ENCODE measurements at regions not wholly inside any gene's neighbourhood (a gene's known extent, or its start where the extent isn't known, plus 50 kb on each side); places are given as distances from the start of the nearest gene placed in this dataset.
"Not testable (repeated sequence)": the region's sequence is repeated elsewhere in the genome, so short reads cannot be mapped to it uniquely, and the experiment has no call there.

DNA sequence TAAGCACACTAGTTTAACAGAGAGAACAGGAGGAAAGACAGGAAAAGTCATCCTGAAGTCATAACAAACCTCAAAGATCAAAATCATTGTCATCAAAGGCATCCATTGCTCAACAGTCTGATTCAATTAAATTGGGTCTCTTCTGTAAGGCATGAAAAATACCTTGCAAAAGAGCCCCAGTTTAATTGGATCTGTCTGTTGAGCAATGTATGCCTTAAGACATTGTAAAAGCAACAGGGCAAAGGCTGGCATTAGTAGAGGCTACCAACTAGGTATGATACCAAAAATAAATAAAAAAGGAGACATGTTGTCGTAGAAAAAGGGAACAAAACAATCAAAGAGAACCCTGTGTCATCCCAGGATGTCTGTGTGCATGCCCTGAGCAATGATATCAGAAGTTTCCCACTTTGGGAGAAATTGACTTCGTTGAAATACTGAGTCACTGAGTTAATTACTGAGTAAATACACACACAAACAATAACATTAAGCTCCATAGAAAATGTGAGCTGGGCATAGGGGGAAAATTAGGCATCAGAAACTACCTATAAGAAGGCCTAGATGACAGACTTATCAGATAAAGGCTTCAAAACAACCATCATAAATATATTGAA, 1013.8 kb upstream of the CITED2 start:
- DNase-seq (ENCODE audit: low read depth in 2 of 2): no peak

DNA sequence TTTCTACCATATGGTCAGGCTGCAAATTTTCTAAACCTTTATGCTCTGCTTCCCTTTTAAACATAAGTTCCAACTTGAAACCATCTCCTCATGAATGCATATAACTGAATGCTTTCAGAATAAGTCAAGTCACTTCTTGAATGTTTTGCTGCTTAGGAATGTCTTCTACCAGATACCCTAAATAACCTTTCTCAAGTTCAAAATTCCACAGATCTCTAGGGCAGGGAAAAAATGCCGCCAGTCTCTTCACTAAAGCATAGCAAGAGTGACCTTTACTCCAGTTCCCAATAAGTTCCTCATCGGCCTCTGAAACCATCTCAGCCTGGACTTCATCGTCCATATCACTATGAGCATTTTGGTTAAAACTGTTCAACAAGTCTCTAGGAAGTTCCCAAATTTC, 1011.2 kb upstream of the CITED2 start:
- no peak for DNase-seq (ENCODE audit: low read depth in 2 of 2)

DNA sequence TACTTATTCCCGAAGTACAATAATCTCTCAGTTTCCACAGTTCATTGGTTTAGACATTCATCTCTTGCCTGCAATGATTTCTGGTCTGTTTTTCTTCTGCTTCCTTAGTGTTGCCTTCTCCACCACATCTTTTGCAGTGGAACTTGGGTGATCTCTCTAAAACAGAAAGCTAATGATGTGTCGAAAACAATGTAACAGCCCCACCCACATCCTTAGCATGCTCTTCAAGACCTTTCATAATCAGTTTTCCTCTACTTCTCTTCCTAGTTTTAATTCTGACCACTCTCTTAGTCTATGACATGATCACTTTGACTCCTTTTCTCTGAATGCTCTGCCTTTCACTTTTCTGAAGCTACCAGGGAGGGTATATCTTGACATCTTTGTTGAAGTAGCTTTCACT, 1007.9 kb upstream of the CITED2 start:
- DNase-seq (ENCODE audit: low read depth in 2 of 2): no peak

DNA sequence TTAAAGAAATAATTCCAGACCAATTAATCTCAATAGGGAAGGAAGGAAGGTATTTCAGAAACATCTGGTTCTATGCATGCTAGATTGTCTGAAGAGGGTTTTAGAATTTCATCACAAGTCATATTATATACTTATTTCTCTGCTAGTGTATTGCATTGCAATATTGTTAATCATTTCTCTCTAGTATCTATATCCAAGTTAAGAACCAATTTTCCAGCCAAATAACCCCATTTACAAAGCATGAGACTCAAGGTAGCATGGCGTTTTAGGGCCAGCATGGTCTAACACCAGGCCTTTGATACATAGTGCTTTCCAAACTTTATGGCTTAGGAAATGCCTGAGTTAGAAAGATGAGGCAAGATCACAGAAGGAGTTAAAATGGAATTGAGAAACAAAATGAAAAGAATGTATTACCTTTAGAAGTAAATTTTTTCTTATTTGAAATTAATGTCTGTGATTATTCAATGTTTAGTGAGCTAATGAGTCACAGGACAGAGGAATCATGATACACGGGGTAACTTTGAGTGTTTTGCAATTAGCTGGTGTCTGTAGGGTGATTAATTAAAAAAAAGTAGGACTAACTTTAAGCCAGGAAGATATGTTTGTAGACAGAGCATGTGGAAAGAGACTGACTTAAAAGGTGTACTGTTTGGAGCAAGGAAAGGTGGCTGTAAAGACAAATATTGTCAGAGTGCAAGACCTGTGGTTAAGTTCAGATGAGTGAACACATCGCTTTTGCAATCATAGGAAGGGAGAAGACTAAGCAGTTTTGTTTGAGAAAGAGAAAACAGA, 1006.2 kb upstream of the CITED2 start:
- DNase-seq (ENCODE audit: low read depth in 2 of 2): no peak

DNA sequence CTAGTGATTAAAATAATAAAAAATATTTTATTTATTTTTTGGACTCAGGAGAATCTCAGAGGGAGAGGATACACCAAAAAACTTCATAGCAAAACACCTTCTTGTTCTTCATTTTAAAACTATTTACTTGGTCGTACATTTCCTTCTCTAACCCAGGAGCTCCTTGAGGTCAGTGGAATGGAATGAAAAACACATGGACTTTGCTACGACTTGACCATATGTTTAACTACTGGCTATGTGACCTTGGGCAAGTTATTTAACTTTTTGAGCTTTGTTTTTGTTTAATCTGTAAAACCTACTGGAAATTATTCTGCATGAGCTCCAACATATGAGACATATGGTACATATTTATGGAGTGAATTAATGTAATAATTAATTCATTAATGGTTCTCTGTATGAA, 1005.5 kb upstream of the CITED2 start:
- no peak for DNase-seq (ENCODE audit: low read depth in 2 of 2)

DNA sequence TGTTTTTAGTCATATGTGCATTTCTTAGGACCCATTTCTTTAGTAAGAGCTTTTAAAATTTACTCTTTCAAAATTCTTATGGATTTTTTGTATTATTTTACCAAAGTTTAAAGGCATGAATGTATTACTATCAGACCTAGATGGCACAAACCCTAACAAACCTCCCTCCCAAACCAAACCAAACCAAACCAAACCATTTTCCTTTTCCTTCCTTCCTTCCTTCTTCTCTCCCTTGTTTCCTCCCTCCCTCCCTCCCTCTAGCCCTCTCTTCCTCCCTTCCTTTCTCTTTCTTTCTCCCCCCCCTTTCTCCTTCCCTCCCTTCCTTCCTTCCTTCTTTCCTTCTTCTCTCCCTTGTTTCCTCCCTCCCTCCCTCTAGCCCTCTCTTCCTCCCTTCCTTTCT, 1001.8 kb upstream of the CITED2 start:
- no peak for DNase-seq (ENCODE audit: low read depth in 2 of 2)

DNA sequence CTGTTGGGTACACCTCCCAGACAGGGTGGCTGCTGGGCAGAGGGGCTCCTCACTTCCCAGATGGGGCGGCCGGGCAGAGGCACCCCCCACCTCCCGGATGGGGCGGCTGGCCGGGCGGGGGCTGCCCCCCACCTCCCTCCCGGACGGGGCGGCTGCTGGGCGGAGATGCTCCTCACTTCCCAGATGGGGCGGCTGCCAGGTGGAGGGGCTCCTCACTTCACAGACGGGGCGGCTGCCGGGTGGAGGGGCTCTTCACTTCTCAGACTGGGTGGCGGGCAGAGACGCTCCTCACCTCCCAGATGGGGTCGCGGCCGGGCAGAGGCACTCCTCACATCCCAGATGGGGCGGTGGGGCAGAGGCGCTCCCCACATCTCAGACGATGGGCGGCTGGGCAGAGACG, 999.3 kb upstream of the CITED2 start:
- DNase-seq (ENCODE audit: low read depth in 2 of 2): not testable (repeated sequence)

DNA sequence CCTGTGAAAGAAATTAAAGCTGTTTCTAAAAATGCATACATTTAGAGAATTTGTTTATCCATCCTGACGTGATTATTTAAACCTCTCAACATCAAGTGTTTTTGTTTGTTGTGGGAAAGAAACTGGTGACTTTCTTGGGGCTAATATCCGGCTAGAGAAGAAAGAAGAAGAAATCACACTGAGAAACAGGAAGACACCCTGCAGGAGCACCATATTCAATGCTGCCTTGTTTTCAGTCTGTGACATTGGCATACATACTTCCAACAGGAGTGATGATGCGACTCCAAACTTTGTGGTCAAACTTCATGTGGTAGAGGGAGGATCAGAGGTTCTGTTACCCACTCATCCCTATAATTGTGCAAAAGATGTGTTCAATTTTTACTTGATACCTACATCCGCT, 997.6 kb upstream of the CITED2 start:
- no peak for DNase-seq (ENCODE audit: low read depth in 2 of 2)

DNA sequence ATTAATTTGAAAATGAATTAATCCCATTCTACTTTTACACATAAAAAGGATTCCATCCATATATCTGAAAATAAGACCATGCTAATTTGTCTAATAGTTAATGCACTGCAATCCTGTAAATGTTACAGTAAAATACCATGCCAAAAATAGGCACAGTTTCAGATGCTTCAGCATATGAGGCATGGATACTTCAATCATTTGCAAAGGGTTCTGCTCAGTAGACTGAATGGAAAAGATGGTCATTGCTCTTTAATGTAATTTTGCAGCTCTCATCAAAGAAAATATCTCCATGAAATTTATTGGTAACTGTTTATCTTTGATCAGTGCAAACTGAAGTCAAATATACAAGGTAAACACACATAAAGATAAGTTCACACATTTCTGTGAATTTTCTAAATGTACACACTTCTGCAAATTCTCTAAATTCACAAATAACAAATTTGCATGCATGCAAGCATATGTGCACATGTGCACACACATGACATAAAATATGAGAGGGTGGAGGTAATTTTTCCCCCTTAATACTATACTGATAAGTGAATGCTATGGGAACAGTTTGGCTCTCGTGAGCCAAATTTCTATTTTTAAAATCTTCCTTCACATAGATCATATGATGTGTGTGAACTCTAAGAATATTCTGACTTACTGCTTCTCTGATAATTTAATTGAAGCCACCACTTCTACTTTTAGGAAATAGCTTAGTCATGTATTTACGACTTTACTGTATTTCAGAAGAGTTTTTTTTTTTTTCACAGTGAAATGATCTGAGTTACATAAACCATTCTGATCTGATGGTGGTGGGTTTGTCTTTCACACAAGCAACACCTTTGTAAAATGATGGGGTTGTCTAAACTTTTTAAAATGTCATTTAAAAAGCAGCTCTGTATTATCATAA, 996.8 kb upstream of the CITED2 start:
- no peak for DNase-seq (ENCODE audit: low read depth in 2 of 2)

DNA sequence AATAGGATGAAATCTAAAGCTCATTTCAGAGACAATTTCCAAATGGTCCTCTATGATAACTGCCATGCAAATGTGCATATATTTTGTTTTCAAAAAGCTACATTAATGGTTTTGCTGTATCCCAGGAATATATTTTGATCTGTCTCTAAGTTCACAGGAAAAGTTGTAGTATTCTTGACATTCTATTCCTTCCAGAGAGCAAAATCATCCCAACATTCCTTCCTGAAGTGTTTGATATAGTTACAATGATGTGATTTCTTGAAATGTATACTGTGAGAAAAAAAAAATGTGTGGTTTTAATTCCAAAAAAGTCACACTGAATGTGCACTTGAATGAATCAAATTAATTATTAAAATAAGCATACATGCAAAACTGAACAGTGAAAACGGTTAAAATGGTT, 996.0 kb upstream of the CITED2 start:
- DNase-seq (ENCODE audit: low read depth in 2 of 2): no peak

DNA sequence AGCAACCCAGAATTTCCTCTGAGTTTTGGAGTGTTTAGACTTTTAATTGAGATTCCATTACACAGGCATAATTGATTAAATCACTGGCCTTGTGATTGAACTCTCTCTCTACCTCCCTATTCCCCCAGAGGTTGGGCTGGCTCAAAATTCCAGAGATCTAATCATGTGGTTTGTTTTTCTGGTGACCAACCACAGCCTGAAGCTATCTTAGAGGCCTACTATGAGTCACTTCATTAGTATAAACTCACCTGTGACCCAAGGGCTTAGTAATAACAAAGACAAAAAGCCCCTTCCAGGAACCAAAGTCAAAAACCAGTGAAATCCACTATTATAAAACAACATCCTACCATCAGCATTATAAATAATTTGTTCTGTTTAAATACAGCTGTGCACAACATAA, 992.5 kb upstream of the CITED2 start:
- no peak for DNase-seq (ENCODE audit: low read depth in 2 of 2)

DNA sequence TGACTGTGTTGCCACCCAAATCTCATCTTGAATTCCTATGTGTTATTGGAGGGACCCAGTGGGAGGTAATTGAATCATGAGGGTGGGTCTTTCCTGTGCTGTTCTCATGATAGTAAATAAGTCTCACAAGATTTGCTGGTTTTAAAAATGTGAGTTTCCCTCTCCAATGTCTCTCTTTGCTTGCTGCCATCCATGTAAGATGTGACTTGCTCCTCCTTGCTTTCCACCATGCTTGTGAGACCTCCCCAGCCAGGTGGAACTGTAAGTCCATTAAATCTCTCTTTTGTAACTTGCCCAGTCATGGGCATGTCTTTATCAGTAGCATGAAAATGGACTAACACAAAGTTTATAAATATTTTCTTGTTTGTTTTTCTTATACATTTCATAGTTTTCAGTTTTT, 990.5 kb upstream of the CITED2 start:
- DNase-seq (ENCODE audit: low read depth in 2 of 2): no peak

DNA sequence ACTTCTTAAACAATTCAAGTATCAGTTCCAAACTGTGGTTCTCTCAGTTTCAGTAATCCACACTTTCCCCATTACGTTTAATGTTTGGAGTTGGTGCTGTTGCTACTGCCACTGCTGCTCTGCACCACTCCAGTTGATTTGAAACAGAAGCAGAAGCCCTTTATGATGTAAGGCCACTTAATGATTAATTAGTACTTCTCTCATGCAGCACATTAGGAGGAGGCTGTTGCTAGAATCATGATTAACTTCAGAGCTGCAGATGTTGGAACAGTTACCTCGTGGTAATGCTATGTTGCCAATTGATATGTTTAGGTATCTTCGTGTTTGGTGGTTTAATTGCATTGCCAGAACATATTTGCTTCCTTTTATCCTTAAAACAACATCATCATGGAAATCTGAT, 986.2 kb upstream of the CITED2 start:
- no peak for DNase-seq (ENCODE audit: low read depth in 2 of 2)

DNA sequence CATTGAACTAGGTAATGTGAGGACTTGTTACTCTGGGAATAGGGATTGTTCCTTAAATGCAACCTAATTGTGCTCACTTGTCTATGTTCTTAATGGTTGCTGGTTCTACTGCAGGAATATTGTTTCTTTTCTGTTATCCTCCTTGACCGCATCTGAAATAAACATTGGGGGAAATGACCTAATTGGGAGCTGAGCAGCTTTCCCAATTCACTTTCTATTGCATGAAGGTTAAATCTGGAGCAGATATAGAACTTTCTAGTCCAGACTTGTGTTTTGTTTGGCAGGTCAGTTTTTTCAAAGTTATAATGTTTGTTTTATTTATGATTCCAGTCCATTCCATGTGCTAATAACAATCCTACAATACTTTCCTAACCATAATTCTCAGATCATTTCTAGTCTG, 981.0 kb upstream of the CITED2 start:
- DNase-seq (ENCODE audit: low read depth in 2 of 2): no peak

DNA sequence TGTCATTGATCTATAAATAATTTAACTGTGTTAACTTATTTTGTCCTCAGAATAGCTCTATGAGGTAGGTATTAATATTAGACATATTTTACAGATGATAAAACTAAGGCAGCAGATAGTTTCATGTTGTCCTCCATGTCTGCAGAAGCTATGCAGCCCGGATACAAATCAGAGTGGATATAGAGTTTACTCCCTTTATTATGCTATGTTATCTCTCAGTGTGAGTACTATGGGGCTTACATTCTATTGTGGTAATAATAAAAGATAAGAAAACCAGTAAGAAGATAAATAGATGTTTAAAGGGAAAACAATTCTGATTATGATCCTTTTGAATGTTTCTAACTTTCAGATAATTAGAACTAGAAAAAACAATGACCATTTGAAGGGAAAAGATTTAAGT, 979.8 kb upstream of the CITED2 start:
- no peak for DNase-seq (ENCODE audit: low read depth in 2 of 2)

DNA sequence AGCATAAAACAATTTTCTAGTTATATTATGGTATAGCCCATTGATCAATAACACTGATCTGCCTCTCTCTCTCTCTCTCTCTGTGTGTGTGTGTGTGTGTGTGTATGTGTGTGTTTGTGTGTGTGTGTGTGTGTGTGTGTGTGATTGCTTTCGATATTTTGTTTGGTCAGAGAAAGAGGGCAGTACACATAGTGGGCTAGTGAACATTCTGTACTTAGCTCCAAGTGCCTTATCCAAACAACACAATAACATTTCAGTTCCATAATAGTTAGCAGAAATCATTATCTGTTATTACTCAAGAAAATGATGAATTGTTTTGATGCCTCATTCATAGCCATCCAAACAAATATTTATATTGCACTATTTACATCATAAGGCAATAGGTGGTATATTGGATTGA, 979.1 kb upstream of the CITED2 start:
- no peak for DNase-seq (ENCODE audit: low read depth in 2 of 2)

DNA sequence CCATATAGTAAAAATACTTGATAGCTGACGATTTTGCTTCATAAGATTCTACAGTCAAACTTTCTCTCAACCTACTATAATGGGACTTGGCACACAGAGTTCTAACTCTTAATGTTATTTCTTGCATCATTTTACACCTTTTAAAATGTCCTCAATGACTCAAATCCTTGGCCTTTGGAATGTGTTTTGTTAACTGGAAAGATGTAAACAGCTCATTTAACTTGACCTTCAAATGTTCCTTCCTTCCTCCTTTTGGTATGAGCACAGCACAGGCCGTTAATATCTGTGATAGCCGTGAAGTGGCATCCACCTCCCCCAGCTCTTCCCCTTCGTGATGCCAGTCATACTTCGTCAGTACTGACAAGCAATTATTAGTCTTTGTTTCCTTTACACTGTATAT, 972.0 kb upstream of the CITED2 start:
- DNase-seq (ENCODE audit: low read depth in 2 of 2): no peak

DNA sequence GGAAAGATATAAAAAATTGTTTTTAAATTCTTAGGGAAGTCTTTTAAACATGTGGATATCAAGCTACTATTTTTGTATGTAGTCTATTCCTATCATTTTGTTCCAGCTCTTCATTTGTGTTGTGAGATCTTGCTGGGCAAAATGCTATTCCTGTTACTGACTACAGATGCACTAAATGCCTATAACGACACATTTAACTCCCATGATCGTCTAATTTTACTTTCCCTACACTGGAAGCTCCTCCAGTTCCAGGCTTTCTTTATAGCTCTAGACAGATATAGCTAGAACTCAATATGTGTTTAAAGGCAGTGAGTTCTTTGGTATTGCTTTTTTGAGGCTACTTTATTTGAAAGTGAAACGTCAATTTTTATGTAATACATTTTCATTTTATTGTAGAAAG, 971.5 kb upstream of the CITED2 start:
- DNase-seq (ENCODE audit: low read depth in 2 of 2): no peak

DNA sequence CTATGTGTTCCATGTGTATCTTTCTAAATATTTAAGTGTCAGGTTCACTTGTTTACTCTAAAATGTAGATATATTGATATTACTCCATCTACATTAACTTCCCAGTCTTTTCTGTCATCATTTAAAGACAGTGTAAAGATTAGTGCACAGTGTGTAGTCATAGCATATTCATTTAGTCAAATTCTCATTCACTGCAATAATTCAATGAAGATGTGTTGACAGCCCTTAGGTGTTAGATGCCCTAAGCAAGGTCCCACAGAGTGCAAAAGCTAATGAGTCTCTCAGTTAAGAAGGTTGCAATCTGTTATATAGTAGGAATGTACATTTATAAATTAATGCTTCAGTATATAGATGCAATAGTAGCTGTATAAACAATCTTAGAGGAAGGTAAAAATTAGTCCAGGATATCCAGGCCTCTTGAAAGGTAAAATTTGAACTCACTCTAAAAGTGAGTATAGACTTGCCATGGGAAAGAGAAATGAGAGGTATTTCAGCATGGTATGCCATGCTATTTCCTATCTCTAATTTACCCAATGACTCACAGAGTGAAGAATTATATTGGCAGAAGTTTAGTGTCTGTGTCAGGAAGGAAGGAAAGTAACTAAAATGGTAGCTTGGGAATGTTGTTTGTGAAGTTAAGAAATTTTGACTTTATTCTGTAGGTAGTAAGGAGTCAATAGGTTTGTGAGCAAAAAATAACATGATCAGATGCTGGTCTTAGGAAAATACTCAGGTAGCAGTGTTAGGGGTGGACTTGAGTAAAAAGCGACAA, 969.9 kb upstream of the CITED2 start:
- no peak for DNase-seq (ENCODE audit: low read depth in 2 of 2)

DNA sequence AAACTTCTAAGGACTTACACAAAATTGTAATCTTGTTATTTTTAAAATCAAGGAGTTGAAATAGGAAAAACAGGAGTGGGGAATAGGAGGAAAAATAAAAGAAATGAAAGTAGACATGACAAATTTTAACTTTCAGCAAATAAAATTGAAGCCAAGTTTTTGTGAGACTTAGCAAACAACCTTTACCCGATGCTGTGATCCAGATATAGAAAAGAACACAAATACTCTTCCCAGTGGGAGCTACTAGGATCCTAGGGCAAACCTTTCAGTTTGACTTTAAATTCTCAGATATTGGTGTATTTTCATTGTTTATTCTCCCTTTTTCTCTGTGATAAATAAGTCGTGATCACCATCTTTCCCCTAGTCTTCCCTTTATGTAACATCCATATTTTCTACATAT, 968.7 kb upstream of the CITED2 start:
- no peak for DNase-seq (ENCODE audit: low read depth in 2 of 2)

DNA sequence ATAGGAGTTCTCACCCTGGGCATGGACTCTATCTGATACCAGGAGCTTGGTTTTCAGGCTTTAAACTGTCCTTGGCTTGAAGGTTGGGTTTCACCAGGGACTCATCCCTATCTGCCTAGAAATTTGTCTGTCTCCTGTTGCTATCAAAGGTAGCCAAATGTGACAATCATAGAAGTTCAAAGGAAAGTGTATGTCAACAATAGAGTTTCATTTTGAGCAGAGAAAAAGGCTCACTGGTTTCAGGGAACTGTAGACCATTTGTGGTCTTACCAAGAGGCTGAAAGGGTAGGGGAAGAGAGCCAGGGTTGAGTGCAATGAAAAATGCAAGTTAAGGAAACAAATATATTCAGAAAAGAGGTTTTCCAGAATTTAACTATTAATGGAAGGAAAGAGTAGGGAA, 966.8 kb upstream of the CITED2 start:
- DNase-seq (ENCODE audit: low read depth in 2 of 2): no peak

DNA sequence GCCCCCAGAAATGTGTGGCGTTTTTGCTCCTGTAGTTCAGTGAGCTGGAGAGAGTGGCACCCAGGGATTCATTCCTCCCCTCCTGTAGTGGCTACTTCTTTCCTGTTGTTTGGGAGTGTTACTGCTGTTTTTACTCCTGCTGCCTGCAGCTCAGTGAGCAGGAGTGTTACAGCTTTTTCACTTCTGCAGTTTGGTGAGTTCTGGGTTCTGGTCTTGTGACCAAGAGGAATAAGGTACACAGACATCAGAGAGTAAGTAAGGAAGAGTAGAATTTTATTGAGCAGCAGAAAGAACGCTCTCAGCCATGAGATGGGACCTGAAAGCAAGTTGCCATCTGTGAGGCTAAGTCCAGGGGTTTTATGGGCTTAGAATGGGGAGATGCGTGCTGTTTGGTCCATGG, 966.3 kb upstream of the CITED2 start:
- no peak for DNase-seq (ENCODE audit: low read depth in 2 of 2)

Data from stimulated activated CD8-positive, alpha-beta memory T cell treated with anti-CD3 and anti-CD28 coated beads, Interleukin-7, amount 100 ng/mL, for 4 hours (primary cell).